NB4 (cell line): ENCODE measurements at regions not wholly inside any gene's neighbourhood (a gene's known extent, or its start where the extent isn't known, plus 50 kb on each side); places are given as distances from the start of the nearest gene placed in this dataset.

Experiments used
- DNase-seq: peaks from one replicate; pipeline ENCODE4 v3.0.0; 2010; ENCODE audit warnings: low read depth
- H3K4me3 ChIP-seq: one replicate; pipeline ENCODE4 v1.5.1; 2011; ENCODE audit warnings: mild to moderate bottlenecking, low read depth, low read length, moderate library complexity
- MYC ChIP-seq: IDR thresholded peaks from 2 replicates; pipeline ENCODE4 v1.6.1; 2011; ENCODE audit warnings: low read depth, low read length
- POLR2A ChIP-seq: IDR thresholded peaks from 2 replicates; pipeline ENCODE4 v1.6.1; 2011; ENCODE audit warnings: mild to moderate bottlenecking; ENCODE audit not compliant: insufficient read length; ENCODE audit errors: extremely low read depth
- TF ChIP-seq, protein P1 (sequence below): IDR thresholded peaks from one replicate; pipeline ENCODE4 v1.5.1; 2012; ENCODE audit warnings: low read depth, low read length
- TF ChIP-seq, protein P2 (sequence below): IDR thresholded peaks from 2 replicates; pipeline ENCODE4 v1.6.1; 2011; ENCODE audit warnings: low read depth, low read length

DNA sequence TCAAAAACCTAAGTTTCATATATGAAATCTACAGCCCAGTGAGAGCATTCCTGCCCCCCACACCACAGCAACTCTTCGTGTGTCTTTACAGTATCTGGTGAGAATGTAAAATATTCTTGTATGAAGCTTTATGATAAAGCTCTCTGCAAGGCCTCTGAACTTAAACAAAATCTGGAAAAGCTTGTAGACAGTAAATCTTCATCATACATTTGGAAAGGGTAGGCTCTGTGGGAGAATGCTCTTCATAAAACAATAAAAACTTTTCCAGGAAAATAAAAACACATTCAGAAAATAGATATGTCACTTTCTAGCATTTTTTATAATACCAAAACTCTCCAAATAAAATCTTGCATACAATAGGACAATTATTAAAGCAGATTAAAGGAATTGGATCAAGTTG lies 1009.5 kb downstream of the NAALADL2 start:
- TF ChIP-seq POLR2A (no peak), MYC (no peak)
- TF ChIP-seq, protein P1, sequence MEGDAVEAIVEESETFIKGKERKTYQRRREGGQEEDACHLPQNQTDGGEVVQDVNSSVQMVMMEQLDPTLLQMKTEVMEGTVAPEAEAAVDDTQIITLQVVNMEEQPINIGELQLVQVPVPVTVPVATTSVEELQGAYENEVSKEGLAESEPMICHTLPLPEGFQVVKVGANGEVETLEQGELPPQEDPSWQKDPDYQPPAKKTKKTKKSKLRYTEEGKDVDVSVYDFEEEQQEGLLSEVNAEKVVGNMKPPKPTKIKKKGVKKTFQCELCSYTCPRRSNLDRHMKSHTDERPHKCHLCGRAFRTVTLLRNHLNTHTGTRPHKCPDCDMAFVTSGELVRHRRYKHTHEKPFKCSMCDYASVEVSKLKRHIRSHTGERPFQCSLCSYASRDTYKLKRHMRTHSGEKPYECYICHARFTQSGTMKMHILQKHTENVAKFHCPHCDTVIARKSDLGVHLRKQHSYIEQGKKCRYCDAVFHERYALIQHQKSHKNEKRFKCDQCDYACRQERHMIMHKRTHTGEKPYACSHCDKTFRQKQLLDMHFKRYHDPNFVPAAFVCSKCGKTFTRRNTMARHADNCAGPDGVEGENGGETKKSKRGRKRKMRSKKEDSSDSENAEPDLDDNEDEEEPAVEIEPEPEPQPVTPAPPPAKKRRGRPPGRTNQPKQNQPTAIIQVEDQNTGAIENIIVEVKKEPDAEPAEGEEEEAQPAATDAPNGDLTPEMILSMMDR, result no peak
- TF ChIP-seq, protein P2, sequence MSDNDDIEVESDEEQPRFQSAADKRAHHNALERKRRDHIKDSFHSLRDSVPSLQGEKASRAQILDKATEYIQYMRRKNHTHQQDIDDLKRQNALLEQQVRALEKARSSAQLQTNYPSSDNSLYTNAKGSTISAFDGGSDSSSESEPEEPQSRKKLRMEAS, result no peak
- no peak for DNase-seq
- H3K4me3 ChIP-seq, result no peak overlapping the region

DNA sequence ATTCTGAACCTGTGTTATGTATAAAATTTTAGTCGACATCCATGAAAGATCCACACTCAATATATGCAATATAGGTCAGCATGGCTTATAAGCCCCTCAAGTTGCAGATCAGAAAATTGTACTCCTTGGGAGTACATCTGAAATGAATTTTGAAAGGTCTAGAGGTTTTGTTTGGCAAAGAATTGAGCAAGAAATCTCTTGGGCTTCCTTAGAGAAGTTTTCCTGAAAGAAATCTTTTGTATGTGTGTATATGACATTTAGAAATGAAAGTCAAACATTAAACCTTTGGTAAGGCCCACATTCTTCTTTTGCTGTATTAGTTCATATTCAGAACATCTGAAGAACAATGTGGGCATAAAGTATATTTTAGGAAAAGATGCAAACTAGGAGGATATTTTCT lies 1006.6 kb downstream of the NAALADL2 start:
- DNase-seq, result no peak
- H3K4me3 ChIP-seq, result no peak overlapping the region
- TF ChIP-seq, protein P2, result no peak
- TF ChIP-seq POLR2A (no peak), MYC (no peak)
- TF ChIP-seq, protein P1, result no peak

DNA sequence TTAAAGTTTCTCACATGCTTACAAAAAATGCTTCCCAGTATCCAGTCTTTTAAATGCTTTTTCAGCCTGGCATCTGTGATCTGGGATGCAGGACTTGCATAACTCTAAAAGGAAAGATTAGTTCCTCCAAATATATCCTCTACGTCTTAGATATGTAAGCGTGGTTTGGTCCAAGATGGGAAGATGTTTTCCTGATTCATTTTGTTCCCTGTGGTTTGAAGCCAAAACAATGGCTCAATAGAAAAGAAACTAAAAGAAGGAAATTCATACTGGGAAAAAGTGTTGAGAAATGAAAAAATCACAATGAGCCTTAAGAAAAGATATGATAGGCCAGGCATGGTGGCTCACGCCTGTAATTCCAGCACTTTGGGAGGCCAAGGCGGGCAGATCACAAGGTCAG lies 1002.8 kb downstream of the NAALADL2 start:
- DNase-seq, result no peak
- TF ChIP-seq POLR2A (no peak), MYC (no peak)
- TF ChIP-seq, protein P1, result no peak
- TF ChIP-seq, protein P2, result no peak
- H3K4me3 ChIP-seq, result no peak overlapping the region
